Tibial nerve (tissue), 4 donors: ENCODE measurements at regions not wholly inside any gene's neighbourhood (a gene's known extent, or its start where the extent isn't known, plus 50 kb on each side); places are given as distances from the start of the nearest gene placed in this dataset.

Experiments
- DNase-seq, 2 donors: peaks; one replicate each; pipeline ENCODE4 v3.0.0-alpha.2; 2019; ENCODE audit warnings: low spot score in 2 of 2
- H3K27ac ChIP-seq, 4 donors: fragments of 200-600 bp; sonication (generic) in 3 of 4; one replicate each; pipeline ENCODE4 v1.5.1; 2017 to 2019; ENCODE audit warnings: mild to moderate bottlenecking in 1 of 4
- H3K27me3 ChIP-seq, 2 donors: fragments of 200-600 bp; sonication (generic) in 1 of 2; one replicate each; pipeline versions ENCODE4 v1.5.1 to v1.6.0; 2017 to 2019
- H3K36me3 ChIP-seq, 3 donors: fragments of 200-600 bp; sonication (generic); one replicate each; pipeline ENCODE4 v1.5.1; 2018 to 2019
- H3K4me1 ChIP-seq, 4 donors: fragments of 200-600 bp; sonication (generic) in 3 of 4; one replicate each; pipeline ENCODE4 v1.5.1; 2017 to 2019
- H3K4me3 ChIP-seq, 4 donors: fragments of 200-600 bp; sonication (generic) in 3 of 4; one replicate each; pipeline ENCODE4 v1.5.1; 2017 to 2019; ENCODE audit warnings: mild to moderate bottlenecking in 1 of 4, moderate library complexity in 1 of 4
- H3K9me3 ChIP-seq, 4 donors: fragments of 200-600 bp; sonication (generic) in 3 of 4; one replicate each; pipeline ENCODE4 v1.5.1; 2017 to 2019
- CTCF ChIP-seq, 5 experiments: fragments of 200-600 bp in 3 of 5; fragments of 450-650 bp in 2 of 5; sonication (generic) in 3 of 5; IDR thresholded peaks; one replicate each; pipeline ENCODE4 v1.5.1; 2016 to 2019; ENCODE audit warnings: antibody characterized with exemption in 5 of 5, mild to moderate bottlenecking in 3 of 5, moderate library complexity in 2 of 5
- EP300 ChIP-seq, 2 donors: sonication (generic); formaldehyde crosslinking; IDR thresholded peaks; one replicate each; pipeline ENCODE4 v1.6.1; 2017; ENCODE audit warnings: antibody characterized with exemption in 2 of 2, mild to moderate bottlenecking in 1 of 2
- POLR2A ChIP-seq, 2 donors: fragments of 450-650 bp; IDR thresholded peaks; one replicate each; pipeline ENCODE4 v1.6.1; 2017; ENCODE audit warnings: antibody characterized with exemption in 2 of 2, mild to moderate bottlenecking in 2 of 2, moderate library complexity in 2 of 2
- WGBS, 2 donors: methylation state at CpG; one replicate each; pipeline ENCODE4 v1.1.5; 2018; 5-methylcytosine and 5-hydroxymethylcytosine counted together

GRCh38 chr9:86672966-86673365 is 274.3 kb downstream of the GAS1 start:
- H3K9me3 ChIP-seq: peaks cover 0 to 14% (median 0%) of the 10 kb centered on the region in 4 donors
- WGBS, 2 donors: 85 to 86% methylated on average over 2 of the region's 2 CpGs
- peaks cover 0 to 9% (median 0%) of the 10 kb centered on the region in 4 donors for H3K4me1 ChIP-seq
- TF ChIP-seq CTCF (IDR thresholded peaks at IDR 0.05) (no peak), EP300 (IDR thresholded peaks at IDR 0.05) (no peak)
- no peak overlapping the region for H3K4me3 ChIP-seq
- no peaks in the 10 kb centered on the region for H3K27me3 ChIP-seq
- H3K36me3 ChIP-seq: no peaks in the 10 kb centered on the region
- DNase-seq: no peak
- H3K27ac ChIP-seq: peak overlapping the region in 1 of 4 donors; percentile 35

- Histone ChIP-seq H3K27ac (no peak overlapping the region), H3K36me3 (no peaks in the 10 kb centered on the region), H3K9me3 (peaks cover 0 to 14% (median 0%) of the 10 kb centered on the region in 4 donors), H3K27me3 (no peaks in the 10 kb centered on the region), H3K4me3 (no peak overlapping the region), H3K4me1 (peaks cover 0 to 9% (median 0%) of the 10 kb centered on the region in 4 donors)
- WGBS, 2 donors: 72 to 82% methylated on average over 9 of the region's 9 CpGs
- TF ChIP-seq CTCF (IDR thresholded peaks at IDR 0.05) (no peak), EP300 (IDR thresholded peaks at IDR 0.05) (no peak)
- no peak for DNase-seq
Measured at GRCh38 chr9:86672301-86672700, 275.0 kb downstream of the GAS1 start.

- 81 to 97% methylated on average over 1 of the region's 1 CpG for WGBS, 2 donors
- no peak for DNase-seq
- Histone ChIP-seq H3K27ac (no peak overlapping the region), H3K4me1 (peaks cover 0 to 9% (median 0%) of the 10 kb centered on the region in 4 donors), H3K36me3 (no peaks in the 10 kb centered on the region), H3K9me3 (peaks cover 0 to 14% (median 0%) of the 10 kb centered on the region in 4 donors), H3K27me3 (no peaks in the 10 kb centered on the region), H3K4me3 (no peak overlapping the region)
- TF ChIP-seq CTCF (IDR thresholded peaks at IDR 0.05): no peak
- no peak for TF ChIP-seq EP300 (IDR thresholded peaks at IDR 0.05)
- TF ChIP-seq POLR2A (IDR thresholded peaks at IDR 0.05): no peak
Measured at GRCh38 chr9:86671018-86671417, 276.3 kb downstream of the GAS1 start.

- H3K36me3 ChIP-seq: no peaks in the 10 kb centered on the region
- H3K27me3 ChIP-seq: no peaks in the 10 kb centered on the region
- H3K4me1 ChIP-seq: peaks cover 0 to 9% (median 0%) of the 10 kb centered on the region in 4 donors
- no peak overlapping the region for H3K27ac ChIP-seq
- H3K9me3 ChIP-seq: peaks cover 0 to 14% (median 0%) of the 10 kb centered on the region in 4 donors
- WGBS, 2 donors: 84 to 88% methylated on average over 4 of the region's 4 CpGs
- no peak for TF ChIP-seq POLR2A (IDR thresholded peaks at IDR 0.05)
- TF ChIP-seq CTCF (IDR thresholded peaks at IDR 0.05): no peak
- TF ChIP-seq EP300 (IDR thresholded peaks at IDR 0.05): no peak
- DNase-seq: no peak
- H3K4me3 ChIP-seq: no peak overlapping the region
Measured at GRCh38 chr9:86670536-86670935, 276.8 kb downstream of the GAS1 start.

GRCh38 chr9:86670076-86670475 is 277.2 kb downstream of the GAS1 start:
- Histone ChIP-seq H3K4me3 (no peak overlapping the region), H3K4me1 (peaks cover 0 to 9% (median 0%) of the 10 kb centered on the region in 4 donors), H3K36me3 (no peaks in the 10 kb centered on the region), H3K27ac (peak overlapping the region in 1 of 4 donors; percentile 13), H3K9me3 (peaks cover 0 to 14% (median 0%) of the 10 kb centered on the region in 4 donors), H3K27me3 (no peaks in the 10 kb centered on the region)
- no peak for TF ChIP-seq EP300 (IDR thresholded peaks at IDR 0.05)
- no peak for DNase-seq
- 87 to 88% methylated on average over 3 of the region's 3 CpGs for WGBS, 2 donors

- peaks cover 0 to 14% (median 0%) of the 10 kb centered on the region in 4 donors for H3K9me3 ChIP-seq
- no peak overlapping the region for H3K4me3 ChIP-seq
- DNase-seq: no peak
- no peak overlapping the region for H3K27ac ChIP-seq
- 26 to 36% methylated on average over 4 of the region's 4 CpGs for WGBS, 2 donors
- TF ChIP-seq EP300 (IDR thresholded peaks at IDR 0.05) (no peak), POLR2A (IDR thresholded peaks at IDR 0.05) (no peak), CTCF (IDR thresholded peaks at IDR 0.05) (no peak)
- H3K36me3 ChIP-seq: no peaks in the 10 kb centered on the region
- no peaks in the 10 kb centered on the region for H3K27me3 ChIP-seq
- H3K4me1 ChIP-seq: peaks cover 0 to 9% (median 0%) of the 10 kb centered on the region in 4 donors
Measured at GRCh38 chr9:86669422-86669821, 277.9 kb downstream of the GAS1 start.
